Hypothalamus (tissue), 51 donors: ENCODE measurements at regions not wholly inside any gene's neighbourhood (a gene's known extent, or its start where the extent isn't known, plus 50 kb on each side); places are given as distances from the start of the nearest gene placed in this dataset.
"Not testable (repeated sequence)": the region's sequence is repeated elsewhere in the genome, so short reads cannot be mapped to it uniquely, and the experiment has no call there.

Source experiments
- DNase-seq, 51 donors: peaks; one replicate each; lab custom pipeline; 2025; lab: John Stamatoyannopoulos, UW

DNA sequence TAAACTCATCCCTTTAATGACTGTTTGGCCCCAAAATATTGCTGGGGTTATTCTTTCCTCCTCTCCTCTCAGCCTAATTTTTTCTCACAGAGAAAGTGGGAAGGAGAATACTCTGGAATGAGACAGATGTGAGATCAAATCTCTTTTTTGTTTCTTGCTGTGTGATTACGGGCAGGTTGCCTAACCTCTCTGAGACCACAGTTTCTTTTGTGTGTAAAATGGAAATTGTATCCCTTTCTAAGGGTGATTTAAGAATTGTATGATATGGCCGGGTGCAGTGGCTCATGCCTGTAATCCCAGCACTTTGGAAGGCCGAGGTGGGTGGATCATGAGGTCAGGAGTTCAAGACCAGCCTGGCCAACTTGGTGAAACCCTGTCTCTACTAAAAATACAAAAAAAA is 111.5 kb upstream of the MRPS22 start:
- DNase-seq, result not testable (repeated sequence)

DNA sequence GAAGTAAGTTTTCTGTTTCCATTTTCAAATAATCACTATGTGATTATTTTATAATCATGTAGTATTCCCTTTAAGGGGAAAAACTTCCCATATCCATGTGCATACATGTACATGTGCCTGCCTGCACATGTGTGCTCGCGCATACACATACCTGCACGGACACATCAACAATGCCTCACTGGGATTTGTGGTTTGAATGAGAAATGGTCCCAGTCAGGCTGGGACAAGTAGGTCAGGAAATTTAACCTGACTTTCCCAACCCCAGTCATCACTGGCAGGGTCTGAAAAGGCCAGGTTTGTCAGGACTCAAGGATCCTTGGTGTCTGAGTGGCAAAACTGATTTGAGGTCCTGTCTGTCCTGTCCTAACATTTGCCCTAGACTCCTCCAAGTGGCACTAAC is 109.3 kb upstream of the MRPS22 start:
- no peak for DNase-seq

DNA sequence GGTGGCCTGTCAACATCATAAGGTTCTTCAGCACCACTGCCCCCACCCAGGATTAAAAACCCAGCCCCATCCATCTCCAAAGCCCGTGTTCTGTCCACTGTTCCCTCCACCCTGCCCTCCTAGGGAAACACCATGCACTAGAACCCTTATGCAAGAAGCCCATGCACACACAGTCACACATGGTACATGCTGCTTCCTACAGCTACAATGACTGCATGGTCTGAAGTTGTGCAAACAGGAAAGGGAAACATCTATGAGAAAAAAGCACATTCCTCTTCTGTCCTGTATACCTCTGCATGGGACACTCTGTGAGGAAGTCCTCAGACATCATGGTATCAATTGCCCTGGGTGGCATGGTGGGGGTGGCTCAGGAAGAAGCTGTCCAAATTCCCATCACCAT is 108.6 kb upstream of the MRPS22 start:
- DNase-seq, result no peak

GRCh38 chr3:139236336-139236735 is 107.5 kb upstream of the MRPS22 start:
- DNase-seq, result no peak

GRCh38 chr3:139238281-139239030 is 105.4 kb upstream of the MRPS22 start:
- DNase-seq, result no peak

DNA sequence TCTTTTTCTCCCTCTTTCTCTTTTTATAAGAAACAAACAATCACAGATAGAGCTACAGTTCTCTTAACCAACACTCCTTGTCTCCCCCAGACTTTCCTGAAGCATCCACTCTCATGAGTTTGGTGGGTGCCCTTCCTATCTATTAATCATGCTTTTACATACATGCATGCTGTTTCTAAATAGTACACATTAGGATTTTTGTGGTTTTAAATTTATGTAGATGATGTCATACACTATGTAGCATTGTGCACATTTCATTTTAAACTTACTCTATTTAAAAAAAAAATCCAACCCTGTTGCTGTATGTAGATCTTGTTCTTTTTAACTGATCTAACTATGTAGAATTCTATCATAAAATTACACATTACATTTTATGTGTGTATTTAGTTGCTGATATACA is 104.3 kb upstream of the MRPS22 start:
- DNase-seq, result no peak

DNA sequence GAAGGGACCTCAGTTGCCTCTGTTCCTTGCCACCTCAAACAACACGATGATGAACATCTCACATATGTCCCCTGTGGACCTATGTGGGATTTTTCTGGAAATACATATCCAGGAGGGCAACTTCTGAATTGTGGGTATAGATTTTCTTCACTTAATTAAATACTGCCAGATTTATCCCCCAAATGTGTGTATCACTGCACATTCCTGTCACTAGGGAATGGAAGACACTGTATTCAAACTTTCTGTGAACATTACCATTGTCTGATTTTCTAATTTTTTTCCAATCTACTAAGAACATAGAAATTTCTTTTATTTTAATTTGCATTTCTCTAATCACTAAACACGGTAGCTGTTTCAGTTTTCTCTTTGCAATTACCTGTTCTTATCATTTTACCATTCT is 102.0 kb upstream of the MRPS22 start:
- no peak for DNase-seq

- no peak for DNase-seq
These were observed 100.1 kb upstream of the MRPS22 start for GRCh38 chr3:139243710-139244109.

DNA sequence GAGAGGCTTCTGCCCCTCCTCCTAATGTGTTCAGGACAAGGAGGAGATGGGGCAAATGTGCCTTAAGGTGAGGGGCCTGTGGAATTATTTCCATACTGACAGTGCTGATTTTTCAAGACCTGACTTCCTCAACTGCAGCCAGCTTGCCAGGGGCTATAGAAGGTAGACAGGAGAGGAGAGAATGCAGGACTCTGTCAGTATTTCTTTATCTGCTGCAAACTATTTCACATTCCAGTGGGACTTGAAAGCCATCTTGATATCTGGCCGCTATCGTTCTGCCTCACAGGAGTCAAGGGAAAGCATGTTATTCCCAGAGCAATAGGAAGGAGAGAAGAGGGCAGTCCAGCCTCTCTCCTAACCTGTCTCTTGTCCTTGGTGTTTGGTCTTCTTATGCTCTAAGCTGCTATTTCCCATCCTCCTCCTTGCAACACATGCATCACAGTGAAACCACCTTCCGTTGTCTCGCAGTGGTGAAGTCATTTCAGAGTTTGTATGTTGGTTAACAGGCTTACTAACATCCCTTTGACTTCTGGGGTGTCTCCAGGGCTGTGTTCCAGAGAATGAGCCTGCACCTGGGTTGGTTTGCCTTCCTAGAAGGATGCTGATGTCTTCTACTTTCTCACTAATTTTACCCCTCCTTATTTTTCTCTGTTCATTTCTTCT is 95.1 kb upstream of the MRPS22 start:
- no peak for DNase-seq

DNA sequence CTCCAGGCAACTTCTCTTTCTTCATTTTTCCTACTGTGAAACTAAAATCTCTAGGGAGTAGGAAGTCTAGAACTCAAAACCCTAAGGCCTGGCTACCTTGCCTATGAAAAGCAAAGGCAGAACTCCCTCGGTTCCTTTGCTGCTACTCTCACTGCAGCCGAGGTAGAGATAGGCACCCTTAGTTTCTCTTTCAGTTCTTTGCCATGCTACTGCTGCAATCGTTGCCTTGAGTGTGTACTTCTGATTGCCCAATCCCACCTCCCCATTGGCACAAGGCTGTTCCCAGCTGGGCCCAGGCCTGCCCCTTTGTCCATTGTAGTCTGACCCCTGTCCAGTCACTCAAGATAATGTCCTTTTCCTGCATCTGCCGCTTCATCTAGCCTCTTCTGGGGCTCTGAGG is 92.3 kb upstream of the MRPS22 start:
- no peak for DNase-seq

GRCh38 chr3:139252719-139253118 is 91.1 kb upstream of the MRPS22 start:
- DNase-seq, result no peak

DNA sequence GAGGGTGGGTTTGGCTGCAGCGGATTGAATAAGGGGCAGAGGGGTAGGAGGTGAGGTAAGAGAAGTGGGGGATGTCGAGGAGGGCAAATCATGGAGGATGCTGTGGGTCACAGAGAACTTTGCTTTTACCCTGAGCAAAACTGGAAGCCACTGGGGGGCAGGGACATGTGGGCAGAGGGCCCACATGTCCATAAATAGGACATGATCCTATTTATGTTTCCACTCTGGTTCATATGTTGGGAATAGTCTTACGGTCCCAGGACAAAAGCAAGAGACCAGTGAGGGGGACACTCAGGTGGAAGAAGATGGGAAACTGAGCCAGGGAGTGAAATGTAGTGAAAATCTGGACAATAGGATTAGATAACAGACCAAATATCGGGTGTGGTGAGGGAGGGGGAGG is 85.5 kb upstream of the MRPS22 start:
- no peak for DNase-seq

GRCh38 chr3:139259398-139259797 is 84.4 kb upstream of the MRPS22 start:
- no peak for DNase-seq

DNA sequence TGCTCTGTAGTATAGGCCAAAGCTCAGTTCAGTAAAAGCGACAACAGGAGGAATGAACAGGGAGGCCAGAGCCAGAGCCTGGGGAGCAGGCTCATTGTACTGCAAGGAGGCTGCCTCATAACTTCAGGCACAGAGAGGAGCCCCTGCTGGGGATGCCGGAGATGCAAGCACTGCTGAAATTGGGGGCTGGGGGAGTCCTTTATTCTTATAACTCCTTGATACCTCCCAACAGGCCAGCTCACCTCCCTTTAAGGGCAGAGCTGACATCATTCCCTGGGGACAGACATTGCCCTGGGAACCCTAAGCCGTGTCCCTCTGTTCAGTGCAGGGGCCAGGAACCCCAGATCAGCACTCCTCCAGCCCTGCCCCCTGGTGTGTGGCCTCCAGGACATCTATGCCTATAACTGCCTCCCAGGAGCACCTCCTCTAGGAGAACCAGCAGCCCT is 83.8 kb upstream of the MRPS22 start:
- DNase-seq, result no peak

DNA sequence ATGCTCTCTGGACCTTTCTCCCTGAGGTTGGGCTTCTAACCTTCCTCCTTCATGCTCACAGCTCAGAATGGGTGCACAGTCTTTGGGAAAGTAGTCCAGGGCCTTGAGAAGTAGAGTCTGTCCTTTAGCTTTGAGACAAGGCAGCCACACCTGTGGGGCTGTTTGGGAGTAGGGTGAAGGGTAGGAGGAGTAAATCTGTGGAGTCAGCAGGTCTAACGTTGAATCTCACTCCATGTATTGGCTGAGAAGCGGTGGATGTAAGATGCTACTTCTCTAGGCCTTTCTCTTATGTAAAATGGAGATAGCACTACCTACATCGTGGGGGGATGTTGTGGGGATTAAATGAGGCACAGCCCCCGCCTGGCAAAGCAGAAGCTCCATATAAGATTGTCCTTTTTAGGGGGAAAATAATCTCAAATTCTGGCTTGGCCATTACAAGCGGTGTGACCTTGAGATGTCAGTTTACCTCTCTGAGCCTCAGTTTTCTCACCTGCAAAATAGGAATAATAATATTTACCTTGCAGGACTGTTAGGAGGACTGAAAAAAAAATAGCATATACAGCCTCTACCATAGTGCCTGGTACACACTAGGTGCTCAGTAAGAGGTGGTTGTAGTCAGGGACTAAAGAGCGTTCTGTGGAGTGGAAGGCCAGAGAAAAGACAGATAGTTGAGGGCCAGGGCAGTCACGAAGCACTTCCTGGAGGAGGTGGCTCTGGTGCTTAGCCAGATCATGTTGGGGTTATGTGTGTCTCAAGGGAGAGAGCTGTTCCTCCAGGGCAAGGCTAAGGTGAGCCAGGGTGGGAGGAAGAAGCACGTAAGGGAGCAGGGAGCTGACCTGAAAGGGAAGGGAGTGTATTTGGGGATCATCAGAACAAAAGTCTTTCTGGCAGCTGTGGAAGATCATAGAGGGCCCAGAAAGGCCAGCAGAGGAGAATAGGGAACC is 82.8 kb upstream of the MRPS22 start:
- no peak for DNase-seq

- no peak for DNase-seq
These were observed 81.8 kb upstream of the MRPS22 start for GRCh38 chr3:139261754-139262586.

- no peak for DNase-seq
These were observed 80.0 kb upstream of the MRPS22 start for GRCh38 chr3:139263798-139264197.

GRCh38 chr3:139264375-139264774 is 79.4 kb upstream of the MRPS22 start:
- no peak for DNase-seq

GRCh38 chr3:139265131-139266016 is 78.4 kb upstream of the MRPS22 start:
- DNase-seq, result no peak
